ENCODE measurements at regions not wholly inside any gene's neighbourhood (a gene's known extent, or its start where the extent isn't known, plus 50 kb on each side); places are given as distances from the start of the nearest gene placed in this dataset.

GRCh38 chr13:39904959-39905358 lies 249.5 kb downstream of the COG6 start:
- TF ChIP-seq CTCF (conservative IDR thresholded peaks at IDR 0.05), result no peak
- TF ChIP-seq ZFX (IDR thresholded peaks at IDR 0.05), result no peak

All from C4-2B (cell line).